Stimulated activated CD4-positive, alpha-beta T cell treated with anti-CD3 and anti-CD28 coated beads, Interleukin-2, amount 100 ng/mL, for 24 hours (primary cell): ENCODE measurements at regions not wholly inside any gene's neighbourhood (a gene's known extent, or its start where the extent isn't known, plus 50 kb on each side); places are given as distances from the start of the nearest gene placed in this dataset.
"Not testable (repeated sequence)": the region's sequence is repeated elsewhere in the genome, so short reads cannot be mapped to it uniquely, and the experiment has no call there.

Experiments used
- DNase-seq, 2 donors: peaks; one replicate each; pipeline ENCODE4 v3.0.0-alpha.2; 2020

DNA sequence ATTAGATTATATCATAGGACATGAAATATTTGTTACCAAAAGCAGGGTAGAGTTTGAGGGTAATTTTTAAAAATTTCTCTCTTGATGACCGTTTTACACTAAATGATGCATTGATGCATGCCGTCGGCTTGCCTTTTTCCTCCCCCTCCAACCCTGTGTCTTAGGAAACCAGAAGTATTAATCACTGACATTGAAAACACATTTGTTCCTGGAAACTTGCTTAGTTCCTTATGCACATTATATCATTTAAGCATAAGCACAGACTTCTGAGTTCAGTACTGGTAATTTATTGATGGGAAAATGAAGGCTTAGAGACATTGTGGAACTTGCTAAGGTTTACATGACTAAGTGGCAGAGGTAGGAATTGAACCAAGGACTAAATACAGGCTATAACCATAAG is 206.3 kb upstream of the SPHKAP start:
- DNase-seq, result no peak

DNA sequence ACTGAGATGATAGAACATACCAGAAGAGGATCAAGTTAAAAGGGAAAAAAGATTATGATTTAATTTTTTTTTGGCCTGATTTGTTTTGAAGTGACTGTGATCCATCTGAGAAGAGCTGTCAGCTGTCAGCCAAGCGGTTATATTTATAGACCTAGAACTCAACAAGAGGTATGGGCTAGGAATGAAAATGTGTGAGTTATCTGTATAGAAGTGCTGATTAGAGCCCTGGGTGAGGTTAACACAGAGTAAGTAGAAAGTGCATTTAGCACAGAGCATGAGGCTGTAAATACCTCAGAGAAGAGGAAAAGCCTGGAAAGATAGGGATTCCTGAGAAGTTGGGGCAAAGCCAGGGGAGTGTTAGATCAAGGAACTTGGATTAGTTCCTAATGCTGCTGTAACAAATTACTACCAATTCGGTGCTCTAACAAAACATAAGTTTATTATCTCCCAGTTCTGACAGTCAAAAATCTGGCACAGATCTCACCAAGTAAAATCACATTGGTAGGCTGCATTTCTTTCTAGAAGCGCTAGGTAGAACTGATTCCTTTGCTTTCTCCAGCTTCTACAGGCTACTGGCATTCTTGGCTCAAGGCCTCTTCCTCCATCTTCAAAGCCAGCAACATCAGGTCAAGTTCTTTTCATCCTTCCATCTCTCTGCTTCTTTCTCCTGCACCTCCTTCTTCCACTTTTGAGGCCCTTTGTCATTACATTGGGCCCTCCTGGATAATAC is 197.4 kb upstream of the SPHKAP start:
- no peak for DNase-seq

DNA sequence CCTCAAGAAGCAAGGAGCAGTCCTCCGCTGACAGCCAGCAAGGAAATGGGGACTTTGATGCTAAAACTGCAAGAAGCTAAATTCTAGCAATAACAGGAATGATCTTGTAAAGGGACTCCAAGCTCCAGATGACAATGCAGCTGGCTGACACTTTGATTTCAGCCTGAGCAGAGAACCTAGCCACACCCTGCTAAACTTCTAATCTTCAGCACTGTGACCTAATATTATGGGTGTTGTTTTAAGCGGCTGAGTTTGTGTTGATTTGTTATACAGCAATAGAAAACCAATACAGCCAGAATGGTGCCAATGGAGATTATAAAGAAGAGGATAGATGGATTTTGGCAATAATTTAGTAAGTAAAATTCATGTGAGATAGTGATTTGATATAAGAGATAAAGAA is 196.7 kb upstream of the SPHKAP start:
- no peak for DNase-seq

DNA sequence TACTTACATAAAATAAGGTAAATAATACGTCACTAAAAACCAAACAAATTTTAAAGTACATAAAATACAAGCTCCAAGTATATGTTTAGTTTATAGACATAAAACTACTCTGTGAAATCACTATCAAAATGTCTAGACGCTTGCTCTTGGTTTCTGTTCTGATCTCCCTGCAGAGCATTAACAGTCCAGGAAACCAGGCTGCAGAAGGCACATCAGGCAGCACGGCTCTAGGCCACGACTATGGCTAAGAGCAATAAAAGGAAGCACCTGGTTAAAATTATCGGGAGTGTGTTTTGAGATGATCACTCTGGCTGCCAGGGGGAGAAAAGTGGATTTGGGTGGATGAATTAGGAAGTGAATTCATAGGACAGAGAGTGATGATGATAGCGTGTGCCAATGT is 196.0 kb upstream of the SPHKAP start:
- no peak for DNase-seq

DNA sequence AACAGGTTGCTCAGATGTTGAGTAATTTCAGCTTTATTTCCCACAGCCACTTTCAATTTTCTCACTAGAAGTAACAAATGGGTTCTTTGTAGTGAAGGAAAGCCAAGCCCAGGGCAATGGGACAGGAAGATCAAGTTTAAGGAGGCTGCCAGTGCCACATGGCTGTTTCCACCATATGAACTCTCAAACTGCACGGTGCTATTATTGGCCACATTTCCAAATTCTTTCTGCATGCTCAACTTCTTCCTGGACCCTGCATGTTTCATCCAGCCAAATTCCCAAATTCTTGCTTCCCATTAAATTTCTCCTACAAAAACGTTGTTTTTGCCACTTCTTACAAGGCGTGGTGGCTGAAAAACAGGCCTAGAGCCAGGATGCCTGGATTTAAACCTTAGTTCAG is 193.3 kb upstream of the SPHKAP start:
- DNase-seq, result no peak

DNA sequence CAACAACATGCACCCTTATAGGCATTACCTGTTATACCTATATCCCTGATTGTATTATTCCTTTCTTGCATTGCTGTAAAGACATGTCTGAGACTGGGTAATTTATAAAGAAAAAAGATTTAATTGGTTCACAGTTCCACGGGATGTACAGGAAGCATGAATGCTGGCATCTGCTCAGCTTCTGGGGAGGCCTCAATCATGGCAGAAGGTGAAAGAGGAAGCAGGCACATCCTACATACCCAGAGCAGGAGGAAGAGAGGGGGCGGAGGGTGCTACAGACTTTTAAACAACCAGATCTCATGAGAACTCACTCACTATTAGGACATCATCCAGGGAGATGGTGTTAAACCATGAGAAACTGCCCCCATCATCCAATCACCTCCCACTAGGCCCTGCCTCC is 191.7 kb upstream of the SPHKAP start:
- no peak for DNase-seq

DNA sequence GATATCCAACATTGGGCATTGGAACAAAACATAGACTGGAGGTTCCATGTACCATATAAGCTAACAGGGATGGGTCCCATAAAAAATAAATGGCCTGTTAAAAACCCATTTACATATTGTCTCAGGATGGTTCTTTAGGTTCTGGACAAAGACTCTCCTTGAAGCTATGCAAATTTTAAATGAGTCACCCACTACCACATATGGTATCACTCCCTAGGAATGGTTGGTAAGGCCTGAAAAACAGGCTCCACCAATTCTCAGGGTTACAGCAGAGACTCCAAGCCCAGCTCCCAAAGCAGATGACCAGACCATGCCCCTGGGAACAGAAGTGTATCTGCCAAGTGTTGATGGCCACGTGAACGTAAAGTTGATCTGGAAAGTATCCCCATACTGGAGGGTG is 190.7 kb upstream of the SPHKAP start:
- DNase-seq, result no peak

DNA sequence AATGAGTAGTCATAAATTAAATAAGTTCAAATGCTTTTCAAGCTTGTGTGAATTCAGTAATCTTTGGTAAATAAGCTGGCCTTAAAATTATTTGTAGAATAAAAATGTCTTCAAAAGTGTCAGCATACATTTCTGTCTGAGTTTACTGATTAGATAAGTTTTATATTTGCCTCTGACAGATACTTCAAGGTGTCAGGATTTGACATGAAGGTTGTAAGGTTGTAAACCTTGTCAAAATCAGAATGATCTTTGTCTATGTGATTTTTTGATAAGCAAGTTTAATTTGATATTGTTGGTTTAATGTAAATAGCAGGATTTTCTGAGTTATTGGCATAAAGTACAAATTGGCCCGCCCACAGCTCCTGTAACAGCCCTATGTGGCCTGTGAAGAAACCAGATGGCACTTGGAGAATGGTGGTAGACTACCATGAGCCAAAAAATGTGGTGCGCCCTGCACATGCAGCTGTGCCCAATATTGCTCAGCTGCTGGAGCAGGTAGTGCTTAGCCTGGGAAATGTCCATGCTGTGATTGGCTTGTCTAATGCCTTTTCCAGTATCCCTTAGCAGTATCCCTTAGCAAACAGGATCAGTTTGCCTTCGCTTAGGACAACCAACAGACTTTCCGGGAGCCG is 188.0 kb upstream of the SPHKAP start:
- DNase-seq, result no peak

DNA sequence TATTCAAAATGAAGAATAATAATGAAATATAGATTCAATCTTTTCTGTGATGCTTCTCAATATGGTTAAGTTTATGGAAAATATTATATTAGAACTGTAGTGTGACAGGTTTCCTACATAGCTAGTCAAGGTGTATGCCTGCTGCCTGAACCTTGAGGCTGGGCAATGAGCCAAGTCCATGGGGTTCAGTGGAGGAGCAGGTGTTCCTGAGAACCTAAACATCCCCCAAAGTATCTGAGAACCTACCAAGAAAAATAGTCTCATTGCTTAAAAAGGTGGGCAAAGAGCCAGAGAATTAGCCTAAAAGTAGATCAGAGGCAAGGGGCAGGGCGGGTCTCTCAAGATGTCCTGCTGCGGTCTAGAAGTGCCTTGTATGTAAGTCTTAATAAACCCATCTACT is 185.9 kb upstream of the SPHKAP start:
- no peak for DNase-seq

DNA sequence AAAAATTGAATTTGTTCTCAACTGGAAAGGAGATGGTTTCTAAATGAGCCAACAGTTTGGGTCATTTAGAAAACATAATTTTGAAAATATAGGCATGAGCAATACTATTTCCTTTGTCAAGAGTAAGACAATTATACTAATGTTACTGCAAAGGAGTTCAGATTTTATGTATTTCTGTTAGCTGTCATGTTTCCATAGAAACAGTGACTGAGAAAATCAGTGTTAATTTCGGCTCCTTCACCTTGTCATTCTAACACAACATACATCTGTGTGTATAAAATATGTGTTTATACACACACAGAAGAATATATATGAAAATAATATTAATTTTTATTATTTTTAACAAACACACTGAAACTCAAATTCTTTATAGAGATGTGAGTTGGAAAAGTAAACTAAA is 178.0 kb upstream of the SPHKAP start:
- DNase-seq, result no peak

DNA sequence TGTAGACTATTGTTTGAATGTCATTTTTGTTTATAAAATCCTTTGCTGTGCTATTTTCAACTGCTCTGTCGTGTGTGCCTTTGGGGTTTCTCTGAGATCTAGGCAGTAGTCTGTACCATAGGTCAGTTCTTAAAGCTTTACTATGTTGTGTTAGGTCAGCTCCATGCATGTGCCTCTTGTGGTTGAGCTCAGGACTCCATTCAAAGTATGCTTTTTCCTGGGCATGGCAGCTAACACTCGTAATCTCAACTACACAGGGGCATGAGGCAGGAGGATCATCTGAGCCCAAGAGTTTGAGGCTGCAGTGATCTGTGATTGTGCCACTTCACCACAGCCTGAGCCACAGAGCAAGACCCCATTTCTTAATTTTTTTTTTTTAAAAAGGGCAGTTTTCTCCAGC is 174.4 kb upstream of the SPHKAP start:
- no peak for DNase-seq

DNA sequence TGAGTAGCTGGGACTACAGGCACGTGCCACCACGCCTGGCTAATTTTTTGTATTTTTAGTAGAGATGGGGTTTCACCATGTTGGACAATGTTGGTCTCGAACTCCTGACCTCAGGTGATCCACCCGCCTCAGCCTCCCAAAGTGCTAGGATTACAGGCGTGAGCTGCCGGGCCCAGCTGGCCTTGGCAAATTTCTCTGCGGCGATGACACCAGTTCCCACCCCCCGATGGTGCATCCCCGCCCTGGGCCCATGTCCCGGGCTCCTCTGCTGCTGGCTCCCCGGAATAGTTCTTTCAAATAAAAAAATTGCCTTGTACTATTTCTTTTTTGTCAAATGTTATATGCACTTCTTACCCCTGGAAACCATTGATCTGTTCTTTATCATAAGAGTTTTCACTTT is 171.5 kb upstream of the SPHKAP start:
- DNase-seq, result not testable (repeated sequence)

DNA sequence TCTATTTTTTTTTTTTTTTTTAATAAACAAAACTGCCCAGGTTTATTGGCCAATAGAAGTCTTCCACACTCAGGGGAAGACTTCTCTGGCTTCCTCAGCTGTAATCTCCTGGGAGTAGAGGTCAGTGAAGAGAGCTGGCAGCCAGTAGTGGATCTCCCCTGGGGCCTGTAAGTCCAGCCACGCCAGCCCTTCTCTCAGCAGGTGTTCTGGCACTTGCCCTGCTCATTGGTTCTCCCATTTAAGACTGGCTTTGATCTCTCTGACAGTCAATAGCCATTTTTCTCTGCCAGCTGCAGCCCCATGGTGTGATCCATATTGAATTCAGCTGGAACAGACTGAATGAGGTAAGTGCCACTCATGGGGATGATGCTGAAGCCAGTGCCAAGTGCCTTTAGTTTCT is 170.6 kb upstream of the SPHKAP start:
- no peak for DNase-seq

DNA sequence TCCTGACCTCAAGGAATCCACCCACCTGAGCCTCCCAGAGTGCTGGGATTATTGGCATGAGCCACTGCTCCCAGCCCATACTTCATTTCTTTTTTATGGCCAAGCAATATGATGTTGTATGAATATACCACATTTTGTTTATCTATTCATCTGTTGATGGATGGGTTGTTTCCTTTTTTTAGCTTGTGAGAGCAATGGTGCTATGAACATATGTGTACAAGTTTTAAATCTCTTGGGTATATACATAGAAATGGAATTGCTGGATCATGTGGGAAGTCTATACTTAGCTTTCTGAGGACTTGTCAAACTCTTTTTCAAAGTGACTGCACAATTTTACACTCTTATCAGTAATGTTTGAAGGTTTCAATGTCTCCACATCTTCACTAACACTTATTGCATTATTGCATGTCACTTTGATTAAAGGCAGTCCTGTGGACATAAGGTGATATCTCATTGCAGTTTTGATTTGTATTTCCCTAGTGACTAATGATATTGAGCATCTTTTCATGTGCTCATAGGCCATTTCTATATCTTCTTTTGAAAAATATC is 167.1 kb upstream of the SPHKAP start:
- no peak for DNase-seq

DNA sequence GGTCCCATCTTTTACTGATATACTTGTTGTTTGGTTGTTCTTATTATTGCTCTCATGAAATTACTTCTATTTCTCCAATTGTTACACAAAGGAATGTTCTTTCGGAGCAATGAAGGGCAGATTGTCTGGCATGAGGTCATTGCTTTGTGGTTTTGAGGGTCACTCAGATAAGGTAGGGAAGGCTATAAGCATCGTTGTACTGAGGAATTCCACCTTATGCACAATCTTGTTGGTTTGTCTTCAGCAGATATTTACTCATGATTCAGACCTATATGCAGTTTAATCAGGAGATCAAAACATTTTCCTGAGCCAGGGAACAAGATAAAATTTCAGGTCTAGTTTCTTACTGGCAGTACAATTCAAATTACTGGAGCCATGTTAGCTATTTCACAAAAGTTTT is 163.0 kb upstream of the SPHKAP start:
- DNase-seq, result no peak

DNA sequence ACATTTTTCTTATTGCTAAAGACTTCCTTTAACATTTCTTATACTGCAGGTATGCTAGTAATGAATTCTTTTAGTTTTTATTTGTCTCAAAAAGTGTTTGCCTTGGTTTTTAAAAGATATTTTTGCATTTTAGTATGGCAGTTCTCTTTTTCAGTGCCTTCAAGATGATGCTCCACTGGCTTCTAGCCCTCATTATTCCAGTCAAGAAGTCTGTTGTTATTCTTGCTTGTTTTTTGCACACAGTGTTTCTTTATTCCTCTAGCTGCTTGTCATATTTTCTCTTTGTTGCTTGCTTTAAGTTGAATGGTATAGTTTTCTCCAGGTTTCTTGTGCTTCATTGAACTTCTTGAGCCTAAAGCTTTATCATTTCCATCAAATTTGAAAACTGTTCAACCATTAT is 158.0 kb upstream of the SPHKAP start:
- no peak for DNase-seq

DNA sequence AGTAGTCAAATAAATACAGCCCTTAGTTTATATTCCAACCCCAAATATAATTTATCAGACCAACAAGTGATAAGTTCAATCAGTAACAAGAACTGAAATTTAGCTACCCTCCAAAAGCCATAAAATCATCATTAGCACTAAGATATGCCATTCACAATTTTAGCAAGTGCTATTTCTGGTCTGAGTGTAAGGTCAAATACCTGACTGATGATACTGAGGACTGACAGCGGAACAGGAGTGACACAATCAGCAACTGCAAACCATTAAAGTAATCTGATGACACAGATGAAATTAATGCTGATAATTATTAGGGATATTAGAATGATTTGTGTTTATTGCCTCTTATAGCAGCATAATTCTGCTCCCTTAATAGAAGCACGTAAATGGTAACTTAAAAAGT is 152.7 kb upstream of the SPHKAP start:
- DNase-seq, result no peak

DNA sequence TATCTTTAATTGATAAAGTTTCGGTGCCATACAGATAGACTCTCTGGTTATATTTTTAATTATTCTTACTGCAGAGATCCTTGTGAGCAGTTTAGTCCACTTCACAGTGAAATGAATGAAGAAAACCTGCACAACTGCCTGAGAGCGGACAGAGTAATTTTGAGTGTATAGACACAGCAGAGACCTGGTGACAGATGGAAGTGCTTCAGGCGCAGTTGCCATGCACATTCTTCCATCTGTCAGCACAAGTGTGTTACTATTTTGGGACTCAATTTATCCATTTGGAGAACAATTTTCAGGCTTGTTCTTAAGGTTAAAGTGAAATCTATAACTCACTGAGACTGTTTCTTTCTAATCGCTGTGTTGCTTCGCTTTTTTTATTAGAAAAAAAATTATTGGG is 147.8 kb upstream of the SPHKAP start:
- DNase-seq, result no peak

DNA sequence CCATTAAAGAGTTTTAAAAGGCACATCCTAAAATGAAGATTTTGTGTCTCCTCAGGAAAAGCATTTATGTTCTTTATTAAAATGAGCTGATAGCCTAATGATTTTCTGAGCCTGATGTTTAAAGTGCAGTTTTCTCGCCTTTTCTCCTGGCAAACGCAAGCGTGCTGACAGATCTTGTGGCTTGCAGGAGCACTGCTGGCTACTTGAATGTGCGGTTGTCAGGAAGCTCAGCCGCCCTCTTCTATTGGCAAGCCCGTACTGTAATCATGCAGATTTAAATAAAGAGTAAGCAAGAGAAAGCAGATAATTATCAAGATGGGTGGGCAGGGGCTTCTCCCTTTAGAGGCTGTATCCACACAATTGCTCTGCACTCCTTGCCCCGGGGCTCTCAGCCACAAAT is 139.5 kb upstream of the SPHKAP start:
- DNase-seq, result no peak

DNA sequence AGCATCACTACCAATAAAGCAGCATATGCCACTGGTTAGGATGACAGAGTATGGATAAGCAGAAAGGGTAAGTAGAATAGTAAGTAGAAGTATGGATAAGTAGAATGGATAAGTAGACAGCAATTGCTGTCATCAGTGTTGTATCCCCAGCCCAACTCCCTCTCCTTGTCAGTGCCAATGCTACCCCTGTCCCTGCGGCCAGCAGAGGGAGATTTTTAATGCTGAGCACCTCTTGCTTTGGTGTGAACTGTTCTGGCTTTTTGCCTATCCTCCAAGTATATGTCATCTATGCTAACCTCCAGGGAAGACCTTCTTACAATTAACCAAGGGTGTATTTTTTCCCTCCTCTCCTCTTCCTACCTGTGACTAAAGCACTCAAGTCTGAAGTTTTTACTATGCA is 136.7 kb upstream of the SPHKAP start:
- DNase-seq, result peak in 1 of 2 donors; percentile 2

DNA sequence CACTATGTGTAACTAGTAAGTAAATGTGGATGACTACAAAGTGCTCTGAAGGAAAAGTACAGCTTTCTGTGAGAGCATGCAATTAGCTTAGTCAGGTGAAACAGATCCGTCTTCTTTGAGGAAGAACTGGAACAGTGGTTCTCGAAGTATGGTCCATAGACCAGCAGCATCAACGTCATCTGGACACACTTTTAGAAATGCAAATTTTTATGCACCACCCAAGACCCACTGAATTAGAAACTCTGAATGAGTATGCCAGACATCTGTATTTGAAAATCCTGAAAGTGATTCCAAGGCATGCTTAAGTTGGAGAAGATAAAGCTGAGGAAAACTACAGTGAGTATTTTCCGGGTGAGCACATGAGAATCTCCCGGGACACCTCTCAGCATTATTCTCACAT is 130.7 kb upstream of the SPHKAP start:
- no peak for DNase-seq

DNA sequence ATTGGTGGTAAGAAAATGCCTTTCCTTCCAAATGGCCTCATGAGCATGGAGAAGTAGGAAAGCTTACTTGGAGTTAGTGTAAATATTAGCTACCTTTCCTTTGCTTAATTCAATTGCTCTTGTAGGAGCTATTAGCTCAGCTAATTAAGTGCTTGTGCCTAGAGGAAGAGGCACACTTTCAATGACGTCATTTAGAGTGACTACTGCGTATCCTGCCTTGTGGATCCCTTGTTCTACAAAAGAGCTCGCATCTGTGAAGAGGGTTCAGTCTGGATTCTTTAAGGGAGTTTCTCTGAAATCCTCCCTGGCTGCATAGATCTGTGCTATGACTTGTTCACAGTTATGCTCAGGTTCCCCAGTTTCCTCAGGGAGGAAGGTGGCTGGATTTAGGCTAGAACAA is 122.5 kb upstream of the SPHKAP start:
- DNase-seq, result no peak

DNA sequence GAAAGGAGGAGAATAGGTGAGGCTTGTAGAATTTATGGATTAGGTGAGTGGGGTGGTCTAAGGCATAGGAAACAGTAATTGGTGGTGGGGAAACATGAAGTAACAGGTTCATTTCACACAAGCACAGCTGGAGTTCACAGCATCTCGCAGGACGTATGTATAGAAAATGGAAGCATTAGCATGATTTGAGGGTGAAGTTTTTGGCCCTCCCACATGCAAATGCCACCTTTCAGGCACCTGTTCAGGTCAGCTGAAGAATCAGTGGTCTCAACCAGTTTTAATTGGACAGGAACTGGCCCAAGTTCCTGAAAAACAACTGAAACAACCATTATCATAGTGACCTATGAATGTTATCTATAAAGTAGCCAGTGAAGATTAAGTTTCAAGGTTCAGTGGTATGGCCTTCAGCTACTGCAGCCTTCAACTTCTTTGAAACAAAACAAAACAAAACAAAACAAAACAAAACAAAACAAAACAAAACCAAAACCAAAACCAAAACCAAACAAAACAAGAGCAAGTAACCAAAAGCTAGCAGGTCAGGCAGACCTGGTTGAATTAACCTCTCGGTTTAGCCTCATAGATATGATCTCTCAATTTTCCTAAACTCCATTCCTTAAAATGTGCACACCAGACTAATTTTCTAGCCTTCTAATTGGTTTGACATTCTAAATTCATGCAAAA is 102.1 kb upstream of the SPHKAP start:
- no peak for DNase-seq

DNA sequence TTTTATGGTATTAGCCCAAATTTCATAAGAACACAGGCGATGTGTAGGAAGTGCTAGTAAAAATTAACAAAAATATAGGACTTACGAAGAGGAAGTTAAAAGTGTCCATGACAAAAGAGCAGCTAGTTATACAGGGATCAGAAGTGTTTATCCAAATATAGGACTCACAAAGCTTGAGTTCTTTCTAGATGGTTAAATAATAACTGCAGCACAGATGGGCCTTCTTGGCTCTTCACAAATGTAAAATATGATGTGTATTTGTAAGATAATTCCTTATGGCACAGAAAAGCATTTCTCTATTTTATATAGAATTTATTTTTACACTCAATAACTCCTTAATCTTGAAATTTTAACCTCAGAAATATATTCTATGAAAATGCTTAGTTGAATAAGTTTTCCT is 100.9 kb upstream of the SPHKAP start:
- DNase-seq, result no peak
